ENCODE measurements at regions not wholly inside any gene's neighbourhood (a gene's known extent, or its start where the extent isn't known, plus 50 kb on each side); places are given as distances from the start of the nearest gene placed in this dataset.
"Not testable (repeated sequence)": the region's sequence is repeated elsewhere in the genome, so short reads cannot be mapped to it uniquely, and the experiment has no call there.

DNA sequence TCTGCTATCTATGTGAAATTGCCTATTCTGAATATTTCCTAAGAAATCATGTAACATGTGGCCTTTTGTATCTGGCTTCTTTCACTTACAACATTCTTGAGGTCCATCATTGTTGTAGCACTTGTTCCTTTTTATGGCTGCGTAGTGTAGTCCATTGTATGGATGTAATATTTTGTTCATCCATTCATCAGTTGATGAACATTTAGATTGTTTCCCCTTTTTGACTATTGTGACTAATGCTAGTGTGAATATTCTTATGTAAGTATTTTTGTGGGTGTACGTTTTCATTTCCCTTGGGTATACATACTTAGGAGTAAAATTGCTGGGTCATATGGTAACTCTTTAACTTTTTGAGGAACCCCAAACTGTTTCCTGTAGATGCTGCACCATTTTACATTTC lies 134.6 kb downstream of the FOXD4L6 start:
- not testable (repeated sequence) for TF ChIP-seq EZH2 (IDR thresholded peaks at IDR 0.05; ENCODE audit: low read length)
- TF ChIP-seq, protein P1, sequence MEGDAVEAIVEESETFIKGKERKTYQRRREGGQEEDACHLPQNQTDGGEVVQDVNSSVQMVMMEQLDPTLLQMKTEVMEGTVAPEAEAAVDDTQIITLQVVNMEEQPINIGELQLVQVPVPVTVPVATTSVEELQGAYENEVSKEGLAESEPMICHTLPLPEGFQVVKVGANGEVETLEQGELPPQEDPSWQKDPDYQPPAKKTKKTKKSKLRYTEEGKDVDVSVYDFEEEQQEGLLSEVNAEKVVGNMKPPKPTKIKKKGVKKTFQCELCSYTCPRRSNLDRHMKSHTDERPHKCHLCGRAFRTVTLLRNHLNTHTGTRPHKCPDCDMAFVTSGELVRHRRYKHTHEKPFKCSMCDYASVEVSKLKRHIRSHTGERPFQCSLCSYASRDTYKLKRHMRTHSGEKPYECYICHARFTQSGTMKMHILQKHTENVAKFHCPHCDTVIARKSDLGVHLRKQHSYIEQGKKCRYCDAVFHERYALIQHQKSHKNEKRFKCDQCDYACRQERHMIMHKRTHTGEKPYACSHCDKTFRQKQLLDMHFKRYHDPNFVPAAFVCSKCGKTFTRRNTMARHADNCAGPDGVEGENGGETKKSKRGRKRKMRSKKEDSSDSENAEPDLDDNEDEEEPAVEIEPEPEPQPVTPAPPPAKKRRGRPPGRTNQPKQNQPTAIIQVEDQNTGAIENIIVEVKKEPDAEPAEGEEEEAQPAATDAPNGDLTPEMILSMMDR (optimal IDR thresholded peaks at IDR 0.05 in 1 of 3, IDR thresholded peaks at IDR 0.05 in 1 of 3, conservative IDR thresholded peaks at IDR 0.05 in 1 of 3; ENCODE audit: extremely low read depth in 1 of 3, insufficient read depth in 2 of 3, low read length in 3 of 3): not testable (repeated sequence)
